ENCODE measurements at regions not wholly inside any gene's neighbourhood (a gene's known extent, or its start where the extent isn't known, plus 50 kb on each side); places are given as distances from the start of the nearest gene placed in this dataset.

DNA sequence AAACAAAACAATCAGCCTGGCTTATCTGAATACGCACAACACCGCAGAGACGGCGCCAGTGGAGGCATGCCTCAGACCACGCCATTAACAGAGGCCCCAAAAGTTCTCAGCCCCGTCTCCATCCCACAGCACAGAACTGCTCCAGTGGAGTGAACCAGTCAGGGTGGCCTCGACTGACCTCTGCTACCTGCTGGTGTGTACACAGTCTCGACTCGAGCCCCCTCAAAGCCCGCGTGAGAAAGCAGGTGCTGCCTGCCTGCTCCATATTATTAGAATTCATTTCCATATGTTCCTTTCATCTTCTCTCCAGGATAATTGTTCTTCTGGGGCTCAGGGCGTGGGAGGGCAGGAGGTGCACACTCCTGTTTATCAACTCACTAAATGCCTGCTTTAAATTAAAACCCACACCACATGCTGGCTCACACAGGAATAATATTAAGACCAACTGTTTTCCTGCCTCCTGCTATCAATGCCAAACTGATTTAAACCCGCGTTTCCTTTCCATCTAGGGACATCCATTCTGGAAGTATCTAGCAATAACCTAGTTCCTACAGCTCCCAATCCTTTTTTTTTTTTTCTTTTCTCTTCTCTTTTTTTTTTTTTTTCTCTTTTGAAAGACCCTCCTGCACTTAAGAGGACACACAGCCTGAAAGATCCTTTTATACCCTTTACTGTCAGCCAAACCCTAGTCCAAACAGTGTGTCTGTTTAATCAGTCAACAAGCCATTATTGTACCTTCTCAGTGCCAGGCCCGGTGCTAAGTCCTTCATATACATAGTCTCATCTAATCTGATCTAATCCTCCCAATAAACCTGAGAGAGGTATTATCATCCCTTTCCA, 101.2 kb downstream of the TLE3 start:
- peak; percentile 66 for DNase-seq

GRCh38 chr15:69997161-69997485, 100.6 kb downstream of the TLE3 start:
- DNase-seq: no peak

Data from NCI-H2081 treated with DMSO at 0.1 percent for 48 hours (cell line).